HG03108 (cell line): ENCODE measurements at regions not wholly inside any gene's neighbourhood (a gene's known extent, or its start where the extent isn't known, plus 50 kb on each side); places are given as distances from the start of the nearest gene placed in this dataset.
"Not testable (repeated sequence)": the region's sequence is repeated elsewhere in the genome, so short reads cannot be mapped to it uniquely, and the experiment has no call there.

Experiments used
- ATAC-seq: cut with Tn5 transposase; IDR thresholded peaks from one replicate; pipeline ENCODE4 v1.9.1; 2021; ENCODE audit warnings: moderate library complexity; ENCODE audit not compliant: unreplicated experiment

GRCh38 chr3:75840160-75840559 lies 54.8 kb upstream of the ZNF717 start:
- not testable (repeated sequence) for ATAC-seq

- ATAC-seq: not testable (repeated sequence)
Observed at GRCh38 chr3:75850301-75851008, 65.1 kb upstream of the ZNF717 start.

- ATAC-seq: no peak
Observed at GRCh38 chr3:75863130-75863529, 77.8 kb upstream of the ZNF717 start.

- no peak for ATAC-seq
Observed at GRCh38 chr3:75863878-75864277, 78.5 kb upstream of the ZNF717 start.

GRCh38 chr3:75883719-75884118 lies 98.4 kb upstream of the ZNF717 start:
- not testable (repeated sequence) for ATAC-seq

- no peak for ATAC-seq
Observed at GRCh38 chr3:75886971-75887526, 101.7 kb upstream of the ZNF717 start.

GRCh38 chr3:75894234-75894633 lies 108.9 kb upstream of the ZNF717 start:
- no peak for ATAC-seq

GRCh38 chr3:75896265-75896664 lies 110.9 kb upstream of the ZNF717 start:
- ATAC-seq: no peak

GRCh38 chr3:75901446-75901845 lies 116.1 kb upstream of the ZNF717 start:
- not testable (repeated sequence) for ATAC-seq

GRCh38 chr3:75906555-75907112 lies 121.3 kb upstream of the ZNF717 start:
- ATAC-seq: no peak

- no peak for ATAC-seq
Observed at GRCh38 chr3:75913800-75914350, 128.5 kb upstream of the ZNF717 start.

GRCh38 chr3:75914741-75915140 lies 129.4 kb upstream of the ZNF717 start:
- not testable (repeated sequence) for ATAC-seq

GRCh38 chr3:75938921-75939320 lies 153.6 kb upstream of the ZNF717 start:
- ATAC-seq: no peak

- no peak for ATAC-seq
Observed at GRCh38 chr3:75951941-75952340, 166.6 kb upstream of the ZNF717 start.

GRCh38 chr3:75960031-75960430 lies 174.7 kb upstream of the ZNF717 start:
- not testable (repeated sequence) for ATAC-seq

GRCh38 chr3:75962054-75962453 lies 176.7 kb upstream of the ZNF717 start:
- ATAC-seq: not testable (repeated sequence)

- no peak for ATAC-seq
Observed at GRCh38 chr3:75967071-75967470, 181.7 kb upstream of the ZNF717 start.

- no peak for ATAC-seq
Observed at GRCh38 chr3:75978686-75979085, 193.3 kb upstream of the ZNF717 start.

GRCh38 chr3:75981401-75981800 lies 196.1 kb upstream of the ZNF717 start:
- ATAC-seq: no peak

GRCh38 chr3:75982151-75982550 lies 196.8 kb upstream of the ZNF717 start:
- ATAC-seq: no peak

GRCh38 chr3:75983111-75983510 lies 197.8 kb upstream of the ZNF717 start:
- no peak for ATAC-seq
